ENCODE measurements at regions not wholly inside any gene's neighbourhood (a gene's known extent, or its start where the extent isn't known, plus 50 kb on each side); places are given as distances from the start of the nearest gene placed in this dataset.

DNA sequence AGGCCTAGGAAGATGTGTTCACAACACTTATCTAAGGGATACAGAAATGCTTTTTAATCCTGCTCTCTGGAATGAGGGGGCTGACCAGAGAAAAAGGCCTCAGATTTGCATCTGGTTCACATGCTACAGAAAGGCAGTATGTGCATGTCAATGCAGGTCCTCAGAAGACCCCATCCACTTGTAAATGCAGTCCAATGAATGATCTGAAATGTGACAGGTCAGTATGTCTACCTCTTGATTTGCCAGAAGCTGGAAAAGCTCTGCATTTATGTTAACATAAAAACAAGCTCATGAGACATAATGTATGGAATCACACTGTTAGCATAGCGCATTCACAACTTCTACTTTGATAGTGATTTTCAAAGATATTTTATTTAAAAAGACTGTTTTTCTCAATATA is 367.4 kb upstream of the CHORDC1 start:
- H3K27me3 Mint-ChIP-seq (ENCODE audit: low read depth in 3 of 3) = peaks cover 0 to 2% (median 0%) of the 10 kb centered on the region in 3 donors
- no CpG with 5 or more reads among the region's 1 CpG for WGBS (ENCODE audit: insufficient coverage)
- no peak overlapping the region for H3K27ac Mint-ChIP-seq
- Histone ChIP-seq H3K9ac (ENCODE audit: insufficient read depth, low read length, poor library complexity, severe bottlenecking) (no peak overlapping the region), H2AFZ (ENCODE audit: insufficient read depth, low read depth, low read length, poor library complexity, severe bottlenecking) (no peak overlapping the region), H4K20me1 (ENCODE audit: insufficient read depth, low read length) (no peaks in the 10 kb centered on the region), H3K4me1 (ENCODE audit: control insufficient read depth in 1 of 2, insufficient read depth in 2 of 2, low read length in 2 of 2) (no peaks in the 10 kb centered on the region), H3K79me2 (ENCODE audit: insufficient read depth, low read length) (no peaks in the 10 kb centered on the region), H3K27ac (ENCODE audit: low read depth in 1 of 2, low read length in 2 of 2) (no peak overlapping the region), H3K4me3 (replicated peaks in 1 of 3; ENCODE audit: low read depth in 2 of 3, low read length in 3 of 3) (no peak overlapping the region), H3K4me2 (replicated peaks; ENCODE audit: extremely low read depth, low read length, poor library complexity, severe bottlenecking) (no peak overlapping the region), H3K9me3 (replicated peaks in 1 of 2; ENCODE audit: control insufficient read depth in 1 of 2, insufficient read depth in 1 of 2, low read length in 2 of 2) (no peaks in the 10 kb centered on the region), H3K36me3 (replicated peaks in 1 of 2; ENCODE audit: control insufficient read depth in 1 of 2, insufficient read depth in 2 of 2, low read length in 2 of 2) (no peaks in the 10 kb centered on the region), H3K27me3 (ENCODE audit: control insufficient read depth in 2 of 2, insufficient read depth in 2 of 2, low read length in 2 of 2) (no peaks in the 10 kb centered on the region)
- H3K4me1 Mint-ChIP-seq = no peaks in the 10 kb centered on the region
- peaks cover 0 to 4% (median 2%) of the 10 kb centered on the region in 7 donors for H3K9me3 Mint-ChIP-seq
- no peaks in the 10 kb centered on the region for H3K36me3 Mint-ChIP-seq
- DNase-seq = no peak
- H3K4me3 Mint-ChIP-seq = no peak overlapping the region
- intact Hi-C loops (cut with micrococcal nuclease) = no loop called here
- TF ChIP-seq, protein P1, sequence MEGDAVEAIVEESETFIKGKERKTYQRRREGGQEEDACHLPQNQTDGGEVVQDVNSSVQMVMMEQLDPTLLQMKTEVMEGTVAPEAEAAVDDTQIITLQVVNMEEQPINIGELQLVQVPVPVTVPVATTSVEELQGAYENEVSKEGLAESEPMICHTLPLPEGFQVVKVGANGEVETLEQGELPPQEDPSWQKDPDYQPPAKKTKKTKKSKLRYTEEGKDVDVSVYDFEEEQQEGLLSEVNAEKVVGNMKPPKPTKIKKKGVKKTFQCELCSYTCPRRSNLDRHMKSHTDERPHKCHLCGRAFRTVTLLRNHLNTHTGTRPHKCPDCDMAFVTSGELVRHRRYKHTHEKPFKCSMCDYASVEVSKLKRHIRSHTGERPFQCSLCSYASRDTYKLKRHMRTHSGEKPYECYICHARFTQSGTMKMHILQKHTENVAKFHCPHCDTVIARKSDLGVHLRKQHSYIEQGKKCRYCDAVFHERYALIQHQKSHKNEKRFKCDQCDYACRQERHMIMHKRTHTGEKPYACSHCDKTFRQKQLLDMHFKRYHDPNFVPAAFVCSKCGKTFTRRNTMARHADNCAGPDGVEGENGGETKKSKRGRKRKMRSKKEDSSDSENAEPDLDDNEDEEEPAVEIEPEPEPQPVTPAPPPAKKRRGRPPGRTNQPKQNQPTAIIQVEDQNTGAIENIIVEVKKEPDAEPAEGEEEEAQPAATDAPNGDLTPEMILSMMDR (IDR thresholded peaks at IDR 0.05) = no peak

- Histone ChIP-seq H3K4me2 (replicated peaks; ENCODE audit: extremely low read depth, low read length, poor library complexity, severe bottlenecking) (no peak overlapping the region), H3K79me2 (ENCODE audit: insufficient read depth, low read length) (no peaks in the 10 kb centered on the region), H4K20me1 (ENCODE audit: insufficient read depth, low read length) (no peaks in the 10 kb centered on the region), H3K27me3 (ENCODE audit: control insufficient read depth in 2 of 2, insufficient read depth in 2 of 2, low read length in 2 of 2) (no peaks in the 10 kb centered on the region), H3K9me3 (replicated peaks in 1 of 2; ENCODE audit: control insufficient read depth in 1 of 2, insufficient read depth in 1 of 2, low read length in 2 of 2) (no peaks in the 10 kb centered on the region), H3K4me1 (ENCODE audit: control insufficient read depth in 1 of 2, insufficient read depth in 2 of 2, low read length in 2 of 2) (no peaks in the 10 kb centered on the region), H3K9ac (ENCODE audit: insufficient read depth, low read length, poor library complexity, severe bottlenecking) (no peak overlapping the region), H3K36me3 (replicated peaks in 1 of 2; ENCODE audit: control insufficient read depth in 1 of 2, insufficient read depth in 2 of 2, low read length in 2 of 2) (no peaks in the 10 kb centered on the region), H2AFZ (ENCODE audit: insufficient read depth, low read depth, low read length, poor library complexity, severe bottlenecking) (no peak overlapping the region), H3K27ac (ENCODE audit: low read depth in 1 of 2, low read length in 2 of 2) (no peak overlapping the region), H3K4me3 (replicated peaks in 1 of 3; ENCODE audit: low read depth in 2 of 3, low read length in 3 of 3) (no peak overlapping the region)
- Mint-ChIP-seq H3K4me3 (no peak overlapping the region), H3K27ac (no peak overlapping the region), H3K4me1 (no peaks in the 10 kb centered on the region), H3K36me3 (no peaks in the 10 kb centered on the region), H3K27me3 (ENCODE audit: low read depth in 3 of 3) (peaks cover 0 to 2% (median 0%) of the 10 kb centered on the region in 3 donors), H3K9me3 (peaks cover 0 to 4% (median 2%) of the 10 kb centered on the region in 7 donors)
- DNase-seq = no peak
- TF ChIP-seq, protein P1 (IDR thresholded peaks at IDR 0.05) = no peak
- intact Hi-C loops (cut with micrococcal nuclease) = no loop called here
- 60% methylated on average over 1 of the region's 2 CpGs for WGBS (ENCODE audit: insufficient coverage)
Measured at GRCh38 chr11:90589735-90590134, 366.9 kb upstream of the CHORDC1 start.

Measured in CD14-positive monocyte (primary cell).